WTC11 (cell line): ENCODE measurements at regions not wholly inside any gene's neighbourhood (a gene's known extent, or its start where the extent isn't known, plus 50 kb on each side); places are given as distances from the start of the nearest gene placed in this dataset.

ENCODE experiments used
- ATAC-seq: fragments of 200-7000 bp; cut with Tn5 transposase; 2 replicates; pipeline ENCODE4 v1.10.0; 2021; ENCODE audit warnings: mild to moderate bottlenecking, moderate library complexity
- CTCF ChIA-PET: fragments of 300-600 bp; sonication (Branson Sonifier 250); formaldehyde crosslinking; loops from one replicate; lab custom pipeline; 2021; ENCODE audit warnings: antibody characterized with exemption; lab: Charles Lee
- POLR2A ChIA-PET: fragments of 350-600 bp; sonication (Branson Sonifier 250); formaldehyde crosslinking; loops from one replicate; lab custom pipeline; 2021; ENCODE audit warnings: antibody characterized with exemption; lab: Charles Lee
- DNase-seq: peaks from one replicate; pipeline ENCODE4 v3.0.0; 2021; ENCODE audit warnings: low spot score
- H3K27ac Mint-ChIP-seq: 2 replicates; pipeline ENCODE4 v1.8.0; 2021; ENCODE audit warnings: mixed read lengths
- H3K27me3 Mint-ChIP-seq: 2 replicates; pipeline ENCODE4 v1.8.0; 2021; ENCODE audit warnings: low read depth, mild to moderate bottlenecking, moderate library complexity, mixed read lengths
- H3K36me3 Mint-ChIP-seq: 2 replicates; pipeline ENCODE4 v1.8.0; 2021; ENCODE audit warnings: mixed read lengths
- H3K4me1 Mint-ChIP-seq: 2 replicates; pipeline ENCODE4 v1.8.0; 2022; ENCODE audit warnings: mixed read lengths
- H3K4me3 Mint-ChIP-seq: 2 replicates; pipeline ENCODE4 v1.8.0; 2021; ENCODE audit warnings: mild to moderate bottlenecking, moderate library complexity, mixed read lengths
- H3K9me3 Mint-ChIP-seq: 2 replicates; pipeline ENCODE4 v1.8.0; 2021; ENCODE audit warnings: mixed read lengths
- CREB1 ChIP-seq: sonication (generic); formaldehyde crosslinking; IDR thresholded peaks from 2 replicates; pipeline ENCODE4 v1.8.0; 2023; ENCODE audit warnings: mild to moderate bottlenecking, missing genetic modification reagents
- E2F4 ChIP-seq: sonication (generic); formaldehyde crosslinking; IDR thresholded peaks from 2 replicates; pipeline ENCODE4 v1.8.1; 2022; ENCODE audit warnings: low read depth, mild to moderate bottlenecking, moderate library complexity, missing genetic modification reagents, borderline replicate concordance
- ELF4 ChIP-seq: sonication (generic); formaldehyde crosslinking; IDR thresholded peaks from 2 replicates; pipeline ENCODE4 v1.8.1; 2022; ENCODE audit warnings: low read depth, mild to moderate bottlenecking, moderate library complexity, missing genetic modification reagents
- FOXK1 ChIP-seq: sonication (generic); formaldehyde crosslinking; IDR thresholded peaks from 2 replicates; pipeline ENCODE4 v1.8.0; 2022; ENCODE audit warnings: mild to moderate bottlenecking, moderate library complexity, missing genetic modification reagents
- GTF2I ChIP-seq: fragments of 250-450 bp; sonication (Bioruptor Pico); conservative IDR thresholded peaks from 2 replicates; pipeline ENCODE4 v1.4.0; 2021; ENCODE audit warnings: mild to moderate bottlenecking
- HMGA2 ChIP-seq: fragments of 250-450 bp; sonication (Bioruptor Pico); IDR thresholded peaks from 2 replicates; pipeline ENCODE4 v1.4.0; 2021; ENCODE audit warnings: mild to moderate bottlenecking, moderate library complexity
- IRF2 ChIP-seq: sonication (generic); formaldehyde crosslinking; IDR thresholded peaks from 2 replicates; pipeline ENCODE4 v1.8.0; 2022; ENCODE audit warnings: low read depth, missing genetic modification reagents, borderline replicate concordance
- MXD4 ChIP-seq: fragments of 250-450 bp; sonication (Bioruptor Pico); IDR thresholded peaks from 2 replicates; pipeline ENCODE4 v1.8.0; 2021; ENCODE audit warnings: mild to moderate bottlenecking, moderate library complexity, borderline replicate concordance
- NFE2L1 ChIP-seq: sonication (generic); formaldehyde crosslinking; IDR thresholded peaks from 2 replicates; pipeline ENCODE4 v1.8.1; 2023; ENCODE audit warnings: missing genetic modification reagents
- SMAD4 ChIP-seq: sonication (generic); formaldehyde crosslinking; IDR thresholded peaks from 2 replicates; pipeline ENCODE4 v1.8.0; 2022; ENCODE audit warnings: mild to moderate bottlenecking, missing genetic modification reagents
- ZBTB21 ChIP-seq: sonication (generic); formaldehyde crosslinking; IDR thresholded peaks from 2 replicates; pipeline ENCODE4 v1.8.1; 2023; ENCODE audit warnings: mild to moderate bottlenecking, missing genetic modification reagents, borderline replicate concordance
- ZNF317 ChIP-seq: sonication (generic); formaldehyde crosslinking; IDR thresholded peaks from 2 replicates; pipeline ENCODE4 v1.8.1; 2023; ENCODE audit warnings: low read depth, mild to moderate bottlenecking, moderate library complexity, missing genetic modification reagents, borderline replicate concordance
- ZNF416 ChIP-seq: fragments of 250-450 bp; sonication (Bioruptor Pico); IDR thresholded peaks from 2 replicates; pipeline ENCODE4 v1.9.0; 2021; ENCODE audit warnings: mild to moderate bottlenecking, inconsistent platforms
- ZNF671 ChIP-seq: fragments of 250-450 bp; sonication (Bioruptor Pico); IDR thresholded peaks from 2 replicates; pipeline ENCODE4 v1.8.0; 2021; ENCODE audit warnings: mild to moderate bottlenecking
- TF ChIP-seq, protein P1 (sequence below): sonication (generic); formaldehyde crosslinking; IDR thresholded peaks from 2 replicates; pipeline ENCODE4 v1.8.1; 2023; ENCODE audit warnings: mild to moderate bottlenecking, missing genetic modification reagents
- TF ChIP-seq, protein P2 (sequence below): fragments of 250-450 bp; sonication (Bioruptor Pico); conservative IDR thresholded peaks from 2 replicates; pipeline ENCODE4 v1.9.0; 2021; ENCODE audit warnings: mild to moderate bottlenecking
- TF ChIP-seq, protein P3 (sequence below): sonication (generic); formaldehyde crosslinking; IDR thresholded peaks from 2 replicates; pipeline ENCODE4 v1.8.1; 2022; ENCODE audit warnings: mild to moderate bottlenecking, moderate library complexity, missing genetic modification reagents
- TF ChIP-seq, protein P4 (sequence below): sonication (generic); formaldehyde crosslinking; IDR thresholded peaks from 2 replicates; pipeline ENCODE4 v1.8.0; 2022; ENCODE audit warnings: mild to moderate bottlenecking, missing genetic modification reagents

GRCh38 chr22:27573280-27574001 is 228.1 kb downstream of the MN1 start:
- Mint-ChIP-seq H3K4me1 (peaks cover 15% of the 10 kb centered on the region), H3K27me3 (peaks cover 26% of the 10 kb centered on the region), H3K9me3 (no peaks in the 10 kb centered on the region), H3K4me3 (no peak overlapping the region), H3K27ac (no peak overlapping the region), H3K36me3 (no peaks in the 10 kb centered on the region)
- DNase-seq (no peak), ATAC-seq (no peak)
- TF ChIP-seq ZBTB21 (CRISPR knock-in tag): no peak
- POLR2A ChIA-PET: no interaction called here
- CTCF ChIA-PET: no interaction called here

DNA sequence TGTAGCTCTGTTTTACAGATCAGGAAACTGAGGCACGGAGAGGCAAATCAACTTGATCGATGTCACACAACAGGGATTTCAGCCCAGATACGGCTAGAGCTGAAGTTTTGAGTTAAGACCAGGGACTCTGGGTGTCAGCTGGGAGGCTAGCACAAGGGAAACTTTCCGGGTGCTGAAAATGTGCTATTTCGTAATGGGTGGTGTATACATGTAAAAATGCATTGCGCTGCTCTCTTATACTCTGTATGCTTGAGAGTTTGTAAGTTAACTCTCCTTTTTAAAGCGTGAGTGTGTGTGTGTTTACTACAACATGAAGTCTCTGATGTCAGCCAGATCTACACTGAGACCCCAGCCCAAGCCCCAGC is 227.6 kb downstream of the MN1 start:
- Mint-ChIP-seq H3K27ac (no peak overlapping the region), H3K27me3 (peaks cover 22% of the 10 kb centered on the region), H3K4me3 (no peak overlapping the region), H3K4me1 (peaks cover 15% of the 10 kb centered on the region), H3K36me3 (no peaks in the 10 kb centered on the region), H3K9me3 (no peaks in the 10 kb centered on the region)
- no peak for TF ChIP-seq ZNF317 (CRISPR knock-in tag)
- TF ChIP-seq SMAD4: no peak
- no peak for TF ChIP-seq GTF2I
- TF ChIP-seq, protein P1, sequence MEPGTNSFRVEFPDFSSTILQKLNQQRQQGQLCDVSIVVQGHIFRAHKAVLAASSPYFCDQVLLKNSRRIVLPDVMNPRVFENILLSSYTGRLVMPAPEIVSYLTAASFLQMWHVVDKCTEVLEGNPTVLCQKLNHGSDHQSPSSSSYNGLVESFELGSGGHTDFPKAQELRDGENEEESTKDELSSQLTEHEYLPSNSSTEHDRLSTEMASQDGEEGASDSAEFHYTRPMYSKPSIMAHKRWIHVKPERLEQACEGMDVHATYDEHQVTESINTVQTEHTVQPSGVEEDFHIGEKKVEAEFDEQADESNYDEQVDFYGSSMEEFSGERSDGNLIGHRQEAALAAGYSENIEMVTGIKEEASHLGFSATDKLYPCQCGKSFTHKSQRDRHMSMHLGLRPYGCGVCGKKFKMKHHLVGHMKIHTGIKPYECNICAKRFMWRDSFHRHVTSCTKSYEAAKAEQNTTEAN: no peak
- no peak for TF ChIP-seq ELF4
- TF ChIP-seq E2F4 (CRISPR knock-in tag): no peak
- no peak for TF ChIP-seq ZNF671 (CRISPR knock-in tag)
- TF ChIP-seq, protein P2, sequence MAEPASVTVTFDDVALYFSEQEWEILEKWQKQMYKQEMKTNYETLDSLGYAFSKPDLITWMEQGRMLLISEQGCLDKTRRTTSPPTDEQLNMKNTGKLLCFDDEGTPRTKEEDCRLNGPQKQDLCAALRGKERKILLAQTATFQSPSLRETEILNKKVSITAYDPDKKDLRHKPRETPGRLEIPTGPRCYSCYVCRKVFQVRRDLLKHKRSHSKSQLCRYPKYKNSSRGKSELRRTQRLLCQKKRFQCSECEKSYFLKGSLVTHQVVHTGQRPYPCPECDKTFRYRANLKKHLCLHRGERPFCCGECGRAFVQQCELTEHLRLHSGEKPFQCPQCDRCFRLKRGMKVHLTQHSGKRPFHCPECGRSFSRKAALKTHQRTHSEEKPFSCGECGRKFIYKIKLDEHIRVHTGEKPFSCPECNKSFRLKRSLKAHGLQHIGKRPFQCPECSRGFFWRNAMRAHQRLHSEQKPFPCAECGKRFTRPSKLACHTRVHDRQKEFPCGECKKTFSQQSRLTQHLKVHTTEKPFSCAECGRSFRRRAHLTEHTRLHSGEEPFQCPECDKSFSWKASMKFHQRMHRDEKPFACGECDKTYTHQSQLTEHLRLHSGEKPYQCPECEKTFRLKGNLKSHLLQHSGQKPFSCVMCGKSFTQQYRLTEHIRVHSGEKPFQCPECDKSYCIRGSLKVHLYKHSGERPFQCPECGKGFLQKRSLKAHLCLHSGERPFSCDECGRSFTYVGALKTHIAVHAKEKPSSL (CRISPR knock-in tag): no peak
- TF ChIP-seq IRF2 (CRISPR knock-in tag): no peak
- TF ChIP-seq FOXK1: no peak
- TF ChIP-seq, protein P3, sequence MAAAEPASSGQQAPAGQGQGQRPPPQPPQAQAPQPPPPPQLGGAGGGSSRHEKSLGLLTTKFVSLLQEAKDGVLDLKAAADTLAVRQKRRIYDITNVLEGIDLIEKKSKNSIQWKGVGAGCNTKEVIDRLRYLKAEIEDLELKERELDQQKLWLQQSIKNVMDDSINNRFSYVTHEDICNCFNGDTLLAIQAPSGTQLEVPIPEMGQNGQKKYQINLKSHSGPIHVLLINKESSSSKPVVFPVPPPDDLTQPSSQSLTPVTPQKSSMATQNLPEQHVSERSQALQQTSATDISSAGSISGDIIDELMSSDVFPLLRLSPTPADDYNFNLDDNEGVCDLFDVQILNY (CRISPR knock-in tag): no peak
- TF ChIP-seq ZNF416 (CRISPR knock-in tag): no peak
- TF ChIP-seq NFE2L1 (CRISPR knock-in tag): no peak
- TF ChIP-seq HMGA2 (CRISPR knock-in tag): no peak
- DNase-seq: no peak
- ChIA-PET POLR2A (no interaction called here), CTCF (no interaction called here)
- no peak for ATAC-seq

GRCh38 chr22:27574651-27575050 is 226.9 kb downstream of the MN1 start:
- Mint-ChIP-seq H3K36me3 (no peaks in the 10 kb centered on the region), H3K27me3 (peaks cover 22% of the 10 kb centered on the region), H3K4me3 (no peak overlapping the region), H3K9me3 (no peaks in the 10 kb centered on the region), H3K4me1 (peaks cover 15% of the 10 kb centered on the region), H3K27ac (no peak overlapping the region)
- TF ChIP-seq ZNF317 (CRISPR knock-in tag) (no peak), CREB1 (CRISPR knock-in tag) (no peak), MXD4 (no peak)
- TF ChIP-seq, protein P4, sequence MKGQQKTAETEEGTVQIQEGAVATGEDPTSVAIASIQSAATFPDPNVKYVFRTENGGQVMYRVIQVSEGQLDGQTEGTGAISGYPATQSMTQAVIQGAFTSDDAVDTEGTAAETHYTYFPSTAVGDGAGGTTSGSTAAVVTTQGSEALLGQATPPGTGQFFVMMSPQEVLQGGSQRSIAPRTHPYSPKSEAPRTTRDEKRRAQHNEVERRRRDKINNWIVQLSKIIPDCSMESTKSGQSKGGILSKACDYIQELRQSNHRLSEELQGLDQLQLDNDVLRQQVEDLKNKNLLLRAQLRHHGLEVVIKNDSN: no peak
- CTCF ChIA-PET: no interaction called here
- ATAC-seq (no peak), DNase-seq (no peak)
- POLR2A ChIA-PET: no interaction called here
